GM21786 (cell line): ENCODE measurements at regions not wholly inside any gene's neighbourhood (a gene's known extent, or its start where the extent isn't known, plus 50 kb on each side); places are given as distances from the start of the nearest gene placed in this dataset.
"Not testable (repeated sequence)": the region's sequence is repeated elsewhere in the genome, so short reads cannot be mapped to it uniquely, and the experiment has no call there.

ENCODE experiments used
- ATAC-seq: cut with Tn5 transposase; IDR thresholded peaks from one replicate; pipeline ENCODE4 v1.9.1; 2021; ENCODE audit not compliant: unreplicated experiment

- ATAC-seq, result no peak
Measured at GRCh38 chr1:227417756-227418480, 99.6 kb upstream of the CDC42BPA start.

GRCh38 chr1:227416156-227416830 is 98.0 kb upstream of the CDC42BPA start:
- ATAC-seq, result no peak

GRCh38 chr1:227415115-227415790 is 97.0 kb upstream of the CDC42BPA start:
- no peak for ATAC-seq

GRCh38 chr1:227411066-227411465 is 92.8 kb upstream of the CDC42BPA start:
- ATAC-seq, result no peak

- ATAC-seq, result not testable (repeated sequence)
Measured at GRCh38 chr1:227406332-227406731, 88.0 kb upstream of the CDC42BPA start.

- no peak for ATAC-seq
Measured at GRCh38 chr1:227403535-227403934, 85.2 kb upstream of the CDC42BPA start.

- no peak for ATAC-seq
Measured at GRCh38 chr1:227401562-227402342, 83.5 kb upstream of the CDC42BPA start.

- ATAC-seq, result no peak
Measured at GRCh38 chr1:227399152-227399730, 80.9 kb upstream of the CDC42BPA start.

- ATAC-seq, result no peak
Measured at GRCh38 chr1:227397354-227397978, 79.2 kb upstream of the CDC42BPA start.

- ATAC-seq, result no peak
Measured at GRCh38 chr1:227396539-227397353, 78.5 kb upstream of the CDC42BPA start.

- no peak for ATAC-seq
Measured at GRCh38 chr1:227395426-227396028, 77.2 kb upstream of the CDC42BPA start.

- ATAC-seq, result no peak
Measured at GRCh38 chr1:227392984-227393764, 74.9 kb upstream of the CDC42BPA start.

- ATAC-seq, result no peak
Measured at GRCh38 chr1:227391879-227392278, 73.6 kb upstream of the CDC42BPA start.

- no peak for ATAC-seq
Measured at GRCh38 chr1:227391211-227391610, 72.9 kb upstream of the CDC42BPA start.

GRCh38 chr1:227390525-227390924 is 72.2 kb upstream of the CDC42BPA start:
- no peak for ATAC-seq

- no peak for ATAC-seq
Measured at GRCh38 chr1:227388214-227389168, 70.2 kb upstream of the CDC42BPA start.

- ATAC-seq, result no peak
Measured at GRCh38 chr1:227379555-227379892, 61.2 kb upstream of the CDC42BPA start.
